H9 (cell line): ENCODE measurements at regions not wholly inside any gene's neighbourhood (a gene's known extent, or its start where the extent isn't known, plus 50 kb on each side); places are given as distances from the start of the nearest gene placed in this dataset.

Experiments
- DNase-seq: peaks from one replicate; pipeline ENCODE4 v3.0.0-alpha.2; 2017
- H2AFZ ChIP-seq: one replicate; pipeline ENCODE4 v1.6.1; 2013; ENCODE audit warnings: mild to moderate bottlenecking, low read length, control low read depth, moderate library complexity
- H2AK5ac ChIP-seq: 2 replicates; pipeline ENCODE4 v1.6.1; 2013; ENCODE audit warnings: low read length, control low read depth, mixed read lengths; ENCODE audit not compliant: insufficient read length
- H2BK120ac ChIP-seq: one replicate; pipeline ENCODE4 v1.6.1; 2013; ENCODE audit warnings: low read depth, mild to moderate bottlenecking, low read length, control low read depth, inconsistent platforms; ENCODE audit not compliant: poor library complexity, severe bottlenecking
- H2BK12ac ChIP-seq: 2 replicates; pipeline ENCODE4 v1.6.1; 2013; ENCODE audit warnings: low read length, control low read depth, mixed read lengths, low read depth; ENCODE audit not compliant: insufficient read length
- H2BK15ac ChIP-seq: 2 replicates; pipeline ENCODE4 v1.6.1; 2013; ENCODE audit warnings: low read depth, low read length, control low read depth
- H2BK20ac ChIP-seq: one replicate; pipeline ENCODE4 v1.6.1; 2013; ENCODE audit warnings: low read depth, mild to moderate bottlenecking, low read length, control low read depth, inconsistent platforms; ENCODE audit not compliant: poor library complexity, severe bottlenecking
- H2BK5ac ChIP-seq: 2 replicates; pipeline ENCODE4 v1.6.1; 2013; ENCODE audit warnings: low read length, control low read depth, mixed read lengths; ENCODE audit not compliant: insufficient read length
- H3K14ac ChIP-seq: 2 replicates; pipeline ENCODE4 v1.6.1; 2013; ENCODE audit warnings: low read length, control low read depth; ENCODE audit not compliant: insufficient read depth
- H3K18ac ChIP-seq: 2 replicates; pipeline ENCODE4 v1.6.1; 2013; ENCODE audit warnings: low read depth, mild to moderate bottlenecking, mixed read lengths, low read length, control low read depth; ENCODE audit not compliant: insufficient read length
- H3K23ac ChIP-seq: 2 replicates; pipeline ENCODE4 v1.6.1; 2013; ENCODE audit warnings: low read length, control low read depth, mixed read lengths, low read depth; ENCODE audit not compliant: insufficient read length
- H3K23me2 ChIP-seq: 2 replicates; pipeline ENCODE4 v1.6.1; 2013; ENCODE audit warnings: low read depth, mild to moderate bottlenecking, mixed read lengths, low read length, control low read depth; ENCODE audit not compliant: insufficient read length, poor library complexity, severe bottlenecking
- H3K27ac ChIP-seq: 2 replicates; pipeline ENCODE4 v1.5.1; 2013; ENCODE audit warnings: low read length, control low read depth, mixed read lengths, low read depth; ENCODE audit not compliant: insufficient read length
- H3K27me3 ChIP-seq: 2 replicates; pipeline ENCODE4 v1.6.1; 2013; ENCODE audit warnings: low read length, control low read depth, inconsistent platforms; ENCODE audit not compliant: insufficient read depth
- H3K4ac ChIP-seq: 2 replicates; pipeline ENCODE4 v1.6.1; 2013; ENCODE audit warnings: low read depth, mild to moderate bottlenecking, control low read depth, inconsistent platforms, low read length, moderate library complexity
- H3K4me1 ChIP-seq: 2 replicates; pipeline ENCODE4 v1.6.1; 2013; ENCODE audit warnings: low read length, control low read depth, inconsistent platforms; ENCODE audit not compliant: insufficient read depth
- H3K4me2 ChIP-seq: 2 replicates; pipeline ENCODE4 v1.6.1; 2013; ENCODE audit warnings: low read length, control low read depth, mixed read lengths; ENCODE audit not compliant: insufficient read length, insufficient read depth
- H3K56ac ChIP-seq: 2 replicates; pipeline ENCODE4 v1.6.1; 2013; ENCODE audit warnings: low read depth, mild to moderate bottlenecking, mixed read lengths, low read length, control low read depth; ENCODE audit not compliant: insufficient read length
- H3K79me1 ChIP-seq: 2 replicates; pipeline ENCODE4 v1.6.1; 2013; ENCODE audit warnings: low read depth, mild to moderate bottlenecking, moderate library complexity, low read length, control low read depth, inconsistent platforms; ENCODE audit not compliant: insufficient read depth, poor library complexity, severe bottlenecking
- H3K79me2 ChIP-seq: 2 replicates; pipeline ENCODE4 v1.6.1; 2013; ENCODE audit warnings: low read length, control low read depth, inconsistent platforms; ENCODE audit not compliant: insufficient read depth
- H3K9ac ChIP-seq: 2 replicates; pipeline ENCODE4 v1.6.1; 2013; ENCODE audit warnings: low read length, control low read depth, mixed read lengths; ENCODE audit not compliant: insufficient read length; ENCODE audit errors: extremely low read depth
- H3K9me3 ChIP-seq: one replicate; pipeline ENCODE4 v1.6.1; 2013; ENCODE audit warnings: low read depth, low read length, inconsistent platforms; ENCODE audit not compliant: control insufficient read depth
- H3T11ph ChIP-seq: one replicate; pipeline ENCODE4 v1.6.1; 2013; ENCODE audit warnings: mild to moderate bottlenecking, low read length, control low read depth, inconsistent platforms
- H4K20me1 ChIP-seq: one replicate; pipeline ENCODE4 v1.6.1; 2013; ENCODE audit not compliant: control insufficient read depth, insufficient read length, insufficient read depth
- H4K5ac ChIP-seq: 2 replicates; pipeline ENCODE4 v1.6.1; 2013; ENCODE audit warnings: low read depth, mild to moderate bottlenecking, mixed read lengths, low read length, control low read depth; ENCODE audit not compliant: insufficient read length
- H4K8ac ChIP-seq: replicated peaks from 2 replicates; pipeline ENCODE4 v1.6.1; 2013; ENCODE audit warnings: low read length, control low read depth, mixed read lengths, low read depth; ENCODE audit not compliant: insufficient read length
- H4K91ac ChIP-seq: 2 replicates; pipeline ENCODE4 v1.6.1; 2013; ENCODE audit warnings: low read depth, mild to moderate bottlenecking, moderate library complexity, mixed read lengths, low read length, control low read depth; ENCODE audit not compliant: insufficient read length
- H3K27ac Mint-ChIP-seq, 3 experiments: 2 replicates in 2 of 3; 3 replicates in 1 of 3; pipeline ENCODE4 v1.8.0; 2020 to 2021; ENCODE audit warnings: mixed read lengths in 3 of 3, mild to moderate bottlenecking in 1 of 3, moderate library complexity in 1 of 3
- H3K27me3 Mint-ChIP-seq: 2 replicates; pipeline ENCODE4 v1.8.0; 2021; ENCODE audit warnings: low read depth, mild to moderate bottlenecking, moderate library complexity, mixed read lengths
- H3K36me3 Mint-ChIP-seq, 3 experiments: 2 replicates in 2 of 3; 3 replicates in 1 of 3; pipeline ENCODE4 v1.8.0; 2020 to 2021; ENCODE audit warnings: low read depth in 3 of 3, mixed read lengths in 3 of 3; ENCODE audit not compliant: insufficient read depth in 1 of 3
- H3K4me1 Mint-ChIP-seq, 2 experiments: 2 replicates each; pipeline ENCODE4 v1.8.0; 2020; ENCODE audit warnings: mixed read lengths in 2 of 2
- H3K4me3 Mint-ChIP-seq, 2 experiments: 2 replicates in 1 of 2; 3 replicates in 1 of 2; pipeline ENCODE4 v1.8.0; 2020 to 2021; ENCODE audit warnings: mild to moderate bottlenecking in 2 of 2, mixed read lengths in 2 of 2, moderate library complexity in 1 of 2
- H3K9me3 Mint-ChIP-seq, 2 experiments: 2 replicates in 1 of 2; 3 replicates in 1 of 2; pipeline ENCODE4 v1.8.0; 2020; ENCODE audit warnings: mild to moderate bottlenecking in 2 of 2, mixed read lengths in 2 of 2, moderate library complexity in 1 of 2
- WGBS: extraction: QIAGEN DNeasy Blood & Tissue Kit; methylation state at CpG from one replicate; pipeline ENCODE4 v1.1.7; 2013; ENCODE audit warnings: missing lambda C conversion rate, low lambda C conversion rate, mixed read lengths; ENCODE audit not compliant: insufficient read length; ENCODE audit errors: extremely low coverage; 5-methylcytosine and 5-hydroxymethylcytosine counted together
- TF ChIP-seq, protein P1 (sequence below): fragments of 200-600 bp; sonication (generic); conservative IDR thresholded peaks from 3 replicates; pipeline ENCODE4 v1.8.0; 2021; ENCODE audit warnings: antibody characterized with exemption, mild to moderate bottlenecking

DNA sequence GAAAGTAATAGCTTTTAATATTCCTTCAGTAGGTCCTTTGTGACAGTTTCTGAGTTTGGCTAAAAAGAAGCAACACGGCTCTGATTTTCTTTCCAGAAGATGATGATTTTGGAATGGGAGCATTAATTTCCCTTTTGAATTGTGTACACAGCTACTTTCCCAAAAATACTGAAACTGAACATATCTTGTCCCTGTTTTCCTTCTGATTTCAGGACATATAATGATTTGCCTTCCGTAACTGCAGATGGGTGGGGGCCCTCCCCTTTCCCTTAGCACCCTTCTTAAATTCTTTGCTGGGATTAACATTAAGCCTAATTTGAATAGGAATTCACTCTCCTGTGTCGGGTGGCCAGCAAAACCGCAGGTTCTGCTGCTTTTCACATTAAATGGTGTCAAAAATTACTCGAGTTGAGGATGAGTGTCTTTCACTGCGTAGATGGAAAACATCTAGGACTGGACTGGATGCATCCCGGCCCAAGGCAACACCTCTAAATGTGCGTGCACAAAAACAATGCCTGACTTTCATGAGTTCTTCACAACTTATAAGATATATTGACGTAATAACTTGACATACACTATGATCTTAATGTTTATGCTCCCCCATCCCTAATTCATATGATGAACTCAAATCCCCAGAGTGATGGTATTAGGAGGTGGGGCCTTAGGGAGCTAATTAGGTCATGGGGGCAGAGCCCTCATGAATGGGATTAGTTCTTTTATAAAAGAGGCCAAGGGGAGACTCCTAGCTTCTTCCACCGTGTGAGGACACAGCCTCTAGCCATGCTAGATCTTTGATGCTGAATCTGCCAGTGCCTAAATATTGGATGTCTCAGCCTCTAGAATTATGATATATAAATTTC is 158.1 kb downstream of the AEBP2 start:
- no peaks in the 10 kb centered on the region for H3K23me2 ChIP-seq
- H3K4me2 ChIP-seq, result peak overlapping the region; percentile 30
- H3K9ac ChIP-seq, result no peak overlapping the region
- H2BK20ac ChIP-seq, result no peak overlapping the region
- no CpG with 5 or more reads among the region's 10 CpGs for WGBS
- H3K27me3 ChIP-seq, result no peaks in the 10 kb centered on the region
- no peak overlapping the region for H3K18ac ChIP-seq
- no peak for DNase-seq
- H3K36me3 Mint-ChIP-seq, result no peaks in the 10 kb centered on the region
- no peak overlapping the region for H4K5ac ChIP-seq
- peak overlapping the region; percentile 74 to 95 (median 84) for H3K27ac Mint-ChIP-seq
- H3K27ac ChIP-seq, result no peak overlapping the region
- H4K8ac ChIP-seq, result no peak overlapping the region
- H3K56ac ChIP-seq, result no peak overlapping the region
- no peak overlapping the region for H2BK120ac ChIP-seq
- H2BK12ac ChIP-seq, result no peak overlapping the region
- H3K14ac ChIP-seq, result no peak overlapping the region
- H3K79me1 ChIP-seq, result no peaks in the 10 kb centered on the region
- TF ChIP-seq, protein P1, sequence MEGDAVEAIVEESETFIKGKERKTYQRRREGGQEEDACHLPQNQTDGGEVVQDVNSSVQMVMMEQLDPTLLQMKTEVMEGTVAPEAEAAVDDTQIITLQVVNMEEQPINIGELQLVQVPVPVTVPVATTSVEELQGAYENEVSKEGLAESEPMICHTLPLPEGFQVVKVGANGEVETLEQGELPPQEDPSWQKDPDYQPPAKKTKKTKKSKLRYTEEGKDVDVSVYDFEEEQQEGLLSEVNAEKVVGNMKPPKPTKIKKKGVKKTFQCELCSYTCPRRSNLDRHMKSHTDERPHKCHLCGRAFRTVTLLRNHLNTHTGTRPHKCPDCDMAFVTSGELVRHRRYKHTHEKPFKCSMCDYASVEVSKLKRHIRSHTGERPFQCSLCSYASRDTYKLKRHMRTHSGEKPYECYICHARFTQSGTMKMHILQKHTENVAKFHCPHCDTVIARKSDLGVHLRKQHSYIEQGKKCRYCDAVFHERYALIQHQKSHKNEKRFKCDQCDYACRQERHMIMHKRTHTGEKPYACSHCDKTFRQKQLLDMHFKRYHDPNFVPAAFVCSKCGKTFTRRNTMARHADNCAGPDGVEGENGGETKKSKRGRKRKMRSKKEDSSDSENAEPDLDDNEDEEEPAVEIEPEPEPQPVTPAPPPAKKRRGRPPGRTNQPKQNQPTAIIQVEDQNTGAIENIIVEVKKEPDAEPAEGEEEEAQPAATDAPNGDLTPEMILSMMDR, result no peak
- H4K91ac ChIP-seq, result no peak overlapping the region
- peak overlapping the region; percentile 5 to 24; a peak in 4 of 5 replicates for H3K4me3 Mint-ChIP-seq
- H2BK15ac ChIP-seq, result no peak overlapping the region
- no peaks in the 10 kb centered on the region for H3K9me3 ChIP-seq
- no peaks in the 10 kb centered on the region for H3K27me3 Mint-ChIP-seq
- H3K4ac ChIP-seq, result no peak overlapping the region
- H3K4me1 Mint-ChIP-seq, result peaks cover 35 to 40% of the 10 kb centered on the region in 2 experiments
- no peaks in the 10 kb centered on the region for H4K20me1 ChIP-seq
- H3K23ac ChIP-seq, result no peak overlapping the region
- no peak overlapping the region for H2AK5ac ChIP-seq
- H3K79me2 ChIP-seq, result no peaks in the 10 kb centered on the region
- peaks cover 0 to 1% of the 10 kb centered on the region in 2 experiments; a peak in 2 of 5 replicates for H3K9me3 Mint-ChIP-seq
- no peaks in the 10 kb centered on the region; the same call in 1 of the 2 replicates for H3K4me1 ChIP-seq
- no peak overlapping the region for H2BK5ac ChIP-seq
- H3T11ph ChIP-seq, result no peak overlapping the region
- H2AFZ ChIP-seq, result no peak overlapping the region
